Esophagus squamous epithelium (tissue), 5 donors: ENCODE measurements at regions not wholly inside any gene's neighbourhood (a gene's known extent, or its start where the extent isn't known, plus 50 kb on each side); places are given as distances from the start of the nearest gene placed in this dataset.

ENCODE experiments used
- DNase-seq: peaks from one replicate; lab custom pipeline; 2025; lab: John Stamatoyannopoulos, UW
- H3K27ac ChIP-seq, 4 donors: fragments of 200-600 bp; sonication (generic); one replicate each; pipeline ENCODE4 v1.5.1; 2016 to 2019; ENCODE audit warnings: mild to moderate bottlenecking in 1 of 4
- H3K27me3 ChIP-seq, 4 donors: fragments of 200-600 bp; sonication (generic); 1 replicate in 3 of 4; 2 replicates in 1 of 4; pipeline versions ENCODE4 v1.5.1 to v1.6.0; 2017 to 2021; ENCODE audit warnings: antibody characterized with exemption in 1 of 4
- H3K36me3 ChIP-seq, 3 donors: fragments of 200-600 bp; sonication (generic); one replicate each; pipeline ENCODE4 v1.5.1; 2016 to 2019
- H3K4me1 ChIP-seq, 3 donors: fragments of 200-600 bp; sonication (generic); one replicate each; pipeline ENCODE4 v1.5.1; 2017 to 2019
- H3K4me3 ChIP-seq, 4 donors: fragments of 200-600 bp; sonication (generic); 1 replicate in 3 of 4; 2 replicates in 1 of 4; pipeline ENCODE4 v1.5.1; 2016 to 2019; ENCODE audit warnings: mild to moderate bottlenecking in 2 of 4, moderate library complexity in 1 of 4
- H3K9me3 ChIP-seq, 3 donors: fragments of 200-600 bp; sonication (generic); one replicate each; pipeline ENCODE4 v1.5.1; 2016 to 2019
- CTCF ChIP-seq, 6 experiments: fragments of 450-650 bp in 4 of 6; fragments of 200-600 bp in 2 of 6; sonication (generic) in 2 of 6; IDR thresholded peaks; one replicate each; pipeline ENCODE4 v1.5.1; 2016 to 2019; ENCODE audit warnings: antibody characterized with exemption in 6 of 6, mild to moderate bottlenecking in 4 of 6, moderate library complexity in 4 of 6
- POLR2A ChIP-seq, 4 donors: fragments of 450-650 bp; IDR thresholded peaks; one replicate each; pipeline ENCODE4 v1.6.1; 2017; ENCODE audit warnings: antibody characterized with exemption in 4 of 4, mild to moderate bottlenecking in 4 of 4, moderate library complexity in 3 of 4
- WGBS, 2 donors: methylation state at CpG; one replicate each; pipeline ENCODE4 v1.1.5; 2018; 5-methylcytosine and 5-hydroxymethylcytosine counted together
- intact Hi-C: fragments of 100-400 bp; cut with DNase I; formaldehyde crosslinking; loops from one replicate; pipeline ENCODE4 v1.15.0; 2022
- donor health status: DM: yes; HTN: yes; CAD: no.

- Histone ChIP-seq H3K27ac (no peak overlapping the region), H3K36me3 (no peaks in the 10 kb centered on the region), H3K4me3 (no peak overlapping the region), H3K27me3 (no peaks in the 10 kb centered on the region), H3K9me3 (peaks cover 0 to 13% (median 0%) of the 10 kb centered on the region in 3 donors), H3K4me1 (no peaks in the 10 kb centered on the region)
- 67 to 71% methylated on average over 1 of the region's 1 CpG for WGBS, 2 donors
- TF ChIP-seq CTCF (IDR thresholded peaks at IDR 0.05) (no peak), POLR2A (IDR thresholded peaks at IDR 0.05) (no peak)
- DNase-seq = no peak
- intact Hi-C loops = no loop called here
Measured at GRCh38 chr5:27290172-27290571, 251.8 kb upstream of the CDH9 start.

GRCh38 chr5:27276119-27276518 is 237.7 kb upstream of the CDH9 start:
- H3K27me3 ChIP-seq = no peaks in the 10 kb centered on the region
- no peak overlapping the region for H3K4me3 ChIP-seq
- H3K9me3 ChIP-seq = peaks cover 0 to 9% (median 0%) of the 10 kb centered on the region in 3 donors
- TF ChIP-seq POLR2A (IDR thresholded peaks at IDR 0.05) = no peak
- no peak for TF ChIP-seq CTCF (IDR thresholded peaks at IDR 0.05)
- H3K4me1 ChIP-seq = no peaks in the 10 kb centered on the region
- intact Hi-C loops = no loop called here
- DNase-seq = no peak
- H3K36me3 ChIP-seq = no peaks in the 10 kb centered on the region
- H3K27ac ChIP-seq = no peak overlapping the region
- 71 to 79% methylated on average over 4 of the region's 4 CpGs for WGBS, 2 donors

GRCh38 chr5:27275345-27275744 is 237.0 kb upstream of the CDH9 start:
- Histone ChIP-seq H3K27ac (no peak overlapping the region), H3K36me3 (no peaks in the 10 kb centered on the region), H3K4me3 (no peak overlapping the region), H3K27me3 (no peaks in the 10 kb centered on the region), H3K4me1 (no peaks in the 10 kb centered on the region), H3K9me3 (peaks cover 0 to 9% (median 0%) of the 10 kb centered on the region in 3 donors)
- TF ChIP-seq POLR2A (IDR thresholded peaks at IDR 0.05) (no peak), CTCF (IDR thresholded peaks at IDR 0.05) (no peak)
- intact Hi-C loops = no loop called here
- no peak for DNase-seq
- 75 to 78% methylated on average over 3 of the region's 3 CpGs for WGBS, 2 donors

GRCh38 chr5:27269766-27270165 is 231.4 kb upstream of the CDH9 start:
- WGBS, 2 donors = 82 to 89% methylated on average over 4 of the region's 4 CpGs
- Histone ChIP-seq H3K36me3 (no peaks in the 10 kb centered on the region), H3K9me3 (peaks cover 0 to 13% (median 7%) of the 10 kb centered on the region in 3 donors), H3K27me3 (no peaks in the 10 kb centered on the region), H3K4me3 (no peak overlapping the region), H3K4me1 (no peaks in the 10 kb centered on the region), H3K27ac (no peak overlapping the region)
- no peak for DNase-seq
- TF ChIP-seq CTCF (IDR thresholded peaks at IDR 0.05) = no peak
- no peak for TF ChIP-seq POLR2A (IDR thresholded peaks at IDR 0.05)
- intact Hi-C loops = no loop called here

GRCh38 chr5:27267209-27267824 is 228.9 kb upstream of the CDH9 start:
- intact Hi-C loops = no loop called here
- peaks cover 0 to 20% (median 11%) of the 10 kb centered on the region in 3 donors for H3K9me3 ChIP-seq
- no peak overlapping the region for H3K4me3 ChIP-seq
- WGBS, 2 donors = 80 to 96% methylated on average over 3 to 4 of the region's 27 CpGs
- no peaks in the 10 kb centered on the region for H3K4me1 ChIP-seq
- no peak for DNase-seq
- H3K27ac ChIP-seq = no peak overlapping the region
- no peaks in the 10 kb centered on the region for H3K27me3 ChIP-seq
- no peak for TF ChIP-seq CTCF (IDR thresholded peaks at IDR 0.05)
- TF ChIP-seq POLR2A (IDR thresholded peaks at IDR 0.05) = no peak
- no peaks in the 10 kb centered on the region for H3K36me3 ChIP-seq
